Hematopoietic multipotent progenitor cell (in vitro differentiated cells): ENCODE measurements at regions not wholly inside any gene's neighbourhood (a gene's known extent, or its start where the extent isn't known, plus 50 kb on each side); places are given as distances from the start of the nearest gene placed in this dataset.

ENCODE experiments used
- DNase-seq, 3 donors: peaks; one replicate each; pipeline ENCODE4 v3.0.0-alpha.2; 2011 to 2015; ENCODE audit warnings: low read depth in 2 of 3, low spot score in 2 of 3

DNA sequence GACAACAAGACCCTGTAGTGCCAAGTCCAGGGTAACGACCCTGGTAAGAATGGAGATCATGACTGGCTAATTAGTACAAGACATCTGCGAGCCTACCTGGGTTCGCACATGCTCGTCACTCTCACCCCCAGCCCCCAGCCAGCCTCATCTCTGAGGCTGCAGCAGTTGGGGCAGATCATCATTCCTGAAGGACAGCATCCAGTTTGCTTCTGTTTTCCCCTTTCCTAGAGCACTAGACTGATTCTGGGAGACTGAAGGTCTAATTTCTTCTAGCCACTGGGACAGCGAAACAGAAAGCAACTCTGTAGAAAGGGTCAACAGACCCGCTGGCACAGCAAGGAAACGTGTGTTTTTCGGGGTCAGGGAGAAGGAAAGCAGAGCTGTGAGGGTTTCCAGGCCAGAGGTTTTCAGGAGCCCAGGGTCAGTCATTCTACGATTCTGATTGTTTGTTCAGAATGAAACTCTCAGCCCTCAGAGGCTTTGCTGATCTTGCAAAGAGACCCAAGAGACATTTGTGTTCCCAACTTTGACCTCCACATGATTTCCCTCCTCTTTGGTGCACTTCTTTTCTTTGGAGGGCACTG lies 343.1 kb upstream of the NOCT start:
- DNase-seq: no peak

DNA sequence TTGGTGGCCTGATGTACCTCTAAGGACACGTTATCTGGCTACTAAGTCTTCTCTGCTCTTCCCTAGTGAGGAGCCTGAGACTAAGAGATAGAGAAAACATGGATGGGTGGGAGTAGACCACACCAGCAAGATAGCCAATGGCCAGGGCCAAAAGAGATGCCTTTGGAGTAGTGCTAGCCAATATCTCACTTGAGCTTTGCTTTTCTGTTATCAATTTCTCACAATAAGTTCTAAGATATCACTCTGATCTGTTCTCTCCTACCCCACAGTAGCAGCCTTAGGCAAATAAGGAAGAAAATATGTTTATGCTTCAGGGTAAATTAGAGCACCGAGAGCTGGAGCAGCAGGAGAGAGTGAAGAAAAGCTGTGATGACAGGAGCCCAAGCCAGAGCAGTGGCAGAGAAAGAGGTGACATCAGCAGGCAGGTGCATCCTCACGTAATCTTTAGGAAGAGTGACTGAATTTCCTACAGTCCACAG lies 343.9 kb upstream of the NOCT start:
- no peak for DNase-seq

- no peak for DNase-seq
Measured at GRCh38 chr4:138671106-138671505, 344.5 kb upstream of the NOCT start.

GRCh38 chr4:138670681-138671080 lies 344.9 kb upstream of the NOCT start:
- DNase-seq: no peak

GRCh38 chr4:138669479-138670315 lies 345.9 kb upstream of the NOCT start:
- DNase-seq: no peak

GRCh38 chr4:138668309-138668708 lies 347.3 kb upstream of the NOCT start:
- DNase-seq: no peak

GRCh38 chr4:138666366-138666765 lies 349.2 kb upstream of the NOCT start:
- no peak for DNase-seq

DNA sequence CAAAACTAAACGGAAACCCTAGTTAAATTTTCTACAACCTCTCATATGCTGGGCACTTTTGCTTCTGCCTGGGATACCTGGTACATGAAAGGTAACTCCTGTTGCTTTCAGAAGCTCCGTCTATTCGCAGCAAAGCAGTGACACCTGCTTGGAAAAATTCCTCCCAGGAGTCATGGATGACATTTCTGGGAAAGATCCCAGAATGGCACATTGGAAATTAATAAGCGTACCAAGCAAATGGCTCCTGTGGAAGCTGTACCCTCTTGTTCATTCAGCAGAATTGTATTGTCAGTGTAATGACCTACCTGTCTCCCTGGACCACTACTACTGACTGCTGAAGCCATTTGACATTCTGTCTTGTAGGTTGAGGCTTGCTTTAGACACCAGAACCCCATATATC lies 349.7 kb upstream of the NOCT start:
- DNase-seq: no peak

DNA sequence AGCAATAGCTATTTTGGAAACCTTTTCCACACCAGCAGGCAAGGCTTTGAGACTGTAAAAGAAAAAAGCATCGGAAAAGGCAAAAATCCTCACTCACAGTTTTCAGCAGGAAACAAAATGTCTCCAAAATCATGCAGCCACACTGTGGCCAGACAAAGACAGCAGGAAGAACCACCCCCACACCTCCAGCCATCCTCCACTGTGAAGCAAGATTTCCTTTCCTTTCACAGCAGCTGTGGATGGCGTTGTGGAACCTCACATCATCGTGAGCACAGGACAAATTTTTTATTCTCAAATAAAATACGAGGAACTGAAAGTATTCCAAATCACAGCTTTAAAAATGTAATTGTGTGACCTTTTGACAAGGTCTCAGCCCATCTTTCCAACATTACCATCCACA lies 351.7 kb upstream of the NOCT start:
- no peak for DNase-seq

GRCh38 chr4:138659812-138660316 lies 355.7 kb upstream of the NOCT start:
- DNase-seq: no peak

GRCh38 chr4:138659037-138659811 lies 356.4 kb upstream of the NOCT start:
- no peak for DNase-seq

DNA sequence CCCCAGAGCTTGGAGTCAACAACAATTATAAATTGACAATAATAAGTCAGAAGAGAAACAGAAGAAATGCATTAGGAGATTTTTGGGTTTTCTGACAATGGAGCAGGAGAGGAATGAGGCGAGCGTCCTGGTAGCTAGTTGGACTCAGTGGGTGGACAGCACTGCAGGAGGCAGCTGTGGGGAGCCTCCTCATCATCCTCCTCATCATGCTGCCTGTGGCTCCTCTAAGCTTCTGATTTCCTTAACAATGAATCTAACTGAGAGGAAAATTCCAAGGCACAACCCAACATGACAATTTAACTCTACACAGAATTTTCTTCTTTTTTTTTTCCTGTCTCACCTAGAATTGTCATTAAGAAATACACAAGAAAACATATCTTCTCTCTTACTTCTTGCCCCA lies 357.1 kb upstream of the NOCT start:
- DNase-seq: no peak

DNA sequence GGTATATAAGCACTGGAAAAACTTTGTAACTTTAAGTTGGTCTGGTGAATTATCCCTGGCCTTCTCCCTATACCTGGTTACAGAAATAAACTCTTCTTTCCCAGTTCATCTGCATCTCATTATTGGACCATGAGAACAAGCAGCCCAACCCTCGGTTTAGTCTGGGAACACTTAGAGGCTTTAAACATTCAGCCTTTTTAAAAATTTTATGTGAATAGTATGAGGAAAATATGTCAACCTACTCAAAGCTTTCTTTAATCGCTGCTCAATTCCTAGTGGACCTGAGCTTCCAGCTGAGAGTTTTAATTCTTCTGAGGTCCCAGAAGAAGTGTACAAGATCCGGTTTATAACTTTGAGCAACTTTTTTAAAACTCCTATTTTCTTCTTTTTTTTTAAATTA lies 358.6 kb upstream of the NOCT start:
- DNase-seq: no peak

- DNase-seq: no peak
Measured at GRCh38 chr4:138655985-138656384, 359.6 kb upstream of the NOCT start.

GRCh38 chr4:138655286-138655685 lies 360.3 kb upstream of the NOCT start:
- no peak for DNase-seq

DNA sequence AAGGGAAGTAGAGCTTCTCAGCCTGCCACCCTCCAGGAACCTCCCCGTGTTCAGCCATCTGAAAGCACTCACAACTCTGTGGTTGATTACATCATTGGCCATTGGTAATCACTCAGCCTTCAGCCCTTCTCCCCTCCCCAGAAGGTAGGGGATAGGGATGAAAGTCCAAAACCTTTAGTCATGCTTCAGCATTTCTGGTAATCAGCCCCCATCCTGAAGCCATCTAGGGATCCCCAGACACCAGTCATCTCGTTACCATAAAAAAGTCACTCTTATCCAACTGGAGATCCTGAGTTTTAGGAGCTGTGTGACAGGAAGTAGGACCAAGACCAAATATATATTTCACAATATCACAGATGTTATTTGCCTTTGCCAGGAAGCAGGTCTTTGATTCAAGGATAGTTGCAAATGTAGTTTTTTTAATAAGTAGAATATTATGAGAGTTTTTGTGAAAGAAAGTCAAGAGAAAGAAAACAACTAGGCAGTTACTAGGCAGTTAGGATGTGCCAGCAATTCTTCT lies 364.6 kb upstream of the NOCT start:
- DNase-seq: no peak

GRCh38 chr4:138650495-138650894 lies 365.1 kb upstream of the NOCT start:
- DNase-seq: no peak

DNA sequence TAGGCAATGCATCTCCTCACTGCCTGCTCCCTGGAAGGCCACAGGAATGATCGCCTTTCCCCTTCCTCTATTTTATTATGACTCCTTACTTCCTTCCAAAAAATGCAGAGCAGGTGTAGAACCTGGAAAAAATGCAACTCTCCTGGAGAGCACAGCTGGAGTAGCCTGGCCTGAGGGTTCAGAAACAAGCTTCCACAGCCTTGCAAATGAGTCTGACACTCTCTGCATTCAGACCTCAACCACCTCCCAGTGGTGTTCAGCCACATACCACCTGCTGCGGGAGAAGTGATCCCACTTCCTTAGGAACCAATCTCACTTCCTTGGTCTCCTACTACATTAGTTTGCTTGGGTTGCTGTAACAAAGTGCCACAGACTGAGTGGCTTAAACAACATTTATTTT lies 368.1 kb upstream of the NOCT start:
- no peak for DNase-seq

DNA sequence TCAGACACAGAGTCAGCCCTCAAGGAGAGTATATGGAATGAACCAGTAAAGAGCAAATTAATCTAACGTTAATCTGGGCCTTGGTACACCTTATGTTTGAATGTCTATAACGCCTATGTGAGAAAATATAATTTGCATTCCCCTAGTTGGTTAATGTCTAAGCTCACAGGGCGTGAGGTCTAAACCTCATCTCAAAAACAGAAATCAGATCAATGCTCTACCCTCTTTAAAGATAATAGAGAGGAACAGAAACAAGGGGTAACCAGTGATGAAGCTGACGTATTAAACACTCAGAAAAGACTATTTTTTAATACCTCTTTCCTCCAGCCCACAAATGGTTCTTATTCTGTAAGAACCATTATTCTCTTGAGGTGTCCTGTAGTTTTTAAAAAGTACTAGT lies 369.2 kb upstream of the NOCT start:
- DNase-seq: no peak

DNA sequence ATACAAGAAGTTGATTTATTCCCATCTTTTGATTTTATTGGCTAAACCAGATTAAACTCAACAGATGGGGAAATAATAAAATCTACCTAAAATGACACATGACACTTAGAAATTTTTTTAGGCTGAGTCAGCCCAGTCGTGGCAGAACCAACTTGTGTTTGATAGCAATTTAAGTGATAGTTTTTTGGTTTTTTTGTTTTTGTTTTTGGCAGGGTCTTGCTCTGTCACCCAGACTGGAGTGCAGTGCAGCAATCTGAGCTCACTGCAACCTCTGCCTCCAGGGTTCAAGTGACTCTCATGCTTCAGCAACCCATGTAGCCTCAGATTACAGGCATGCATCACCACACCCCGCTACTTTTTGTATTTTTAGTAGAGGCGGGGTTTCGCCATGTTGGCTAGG lies 370.3 kb upstream of the NOCT start:
- DNase-seq: no peak

- DNase-seq: no peak
Measured at GRCh38 chr4:138644322-138644721, 371.3 kb upstream of the NOCT start.
